SK-N-SH (cell line): ENCODE measurements at regions not wholly inside any gene's neighbourhood (a gene's known extent, or its start where the extent isn't known, plus 50 kb on each side); places are given as distances from the start of the nearest gene placed in this dataset.

Experiments used
- ELF1 ChIP-seq: IDR thresholded peaks from 2 replicates; pipeline ENCODE4 v1.4.0; 2012
- EP300 ChIP-seq, 2 experiments: IDR thresholded peaks; 2 replicates each; pipeline versions ENCODE4 v1.4.0 to v1.6.1; 2012; ENCODE audit warnings: borderline replicate concordance in 1 of 2, low read depth in 1 of 2, low read length in 1 of 2
- EZH2phosphoT487 ChIP-seq: fragments of 200-600 bp; sonication (generic); IDR thresholded peaks from 2 replicates; pipeline ENCODE4 v1.6.1; 2017; ENCODE audit warnings: low read depth, mixed run types, mild to moderate bottlenecking, antibody characterized with exemption, moderate library complexity, borderline replicate concordance
- FOXJ3 ChIP-seq: sonication (generic); formaldehyde crosslinking; IDR thresholded peaks from 2 replicates; pipeline ENCODE4 v1.5.1; 2020; ENCODE audit warnings: mild to moderate bottlenecking, missing genetic modification reagents
- GABPA ChIP-seq: IDR thresholded peaks from 2 replicates; pipeline ENCODE4 v1.4.0; 2012; ENCODE audit warnings: low read depth, mild to moderate bottlenecking
- POLR2AphosphoS5 ChIP-seq: IDR thresholded peaks from 2 replicates; pipeline ENCODE4 v1.6.1; 2012; ENCODE audit warnings: low read depth, low read length
- REST ChIP-seq: IDR thresholded peaks from 2 replicates; pipeline ENCODE4 v1.6.1; 2012; ENCODE audit warnings: mild to moderate bottlenecking, low read depth, low read length, moderate library complexity
- SMC3 ChIP-seq: IDR thresholded peaks from 2 replicates; pipeline ENCODE4 v1.6.1; 2012; ENCODE audit warnings: low read depth, low read length, improper control_type of control experiment
- TCF12 ChIP-seq: IDR thresholded peaks from 2 replicates; pipeline ENCODE4 v1.4.0; 2012
- USF2 ChIP-seq: fragments of 150-350 bp; IDR thresholded peaks from 2 replicates; pipeline ENCODE4 v1.6.1; 2017; ENCODE audit warnings: antibody characterized with exemption, low read length, low read depth, borderline replicate concordance
- TF ChIP-seq, protein P1 (sequence below): fragments of 200-600 bp; sonication (generic); IDR thresholded peaks from 2 replicates; pipeline ENCODE4 v1.6.1; 2017; ENCODE audit warnings: antibody characterized with exemption, mild to moderate bottlenecking, moderate library complexity
- TF ChIP-seq, protein P2 (sequence below): IDR thresholded peaks from 2 replicates; pipeline ENCODE4 v1.4.0; 2012; ENCODE audit warnings: low read depth

DNA sequence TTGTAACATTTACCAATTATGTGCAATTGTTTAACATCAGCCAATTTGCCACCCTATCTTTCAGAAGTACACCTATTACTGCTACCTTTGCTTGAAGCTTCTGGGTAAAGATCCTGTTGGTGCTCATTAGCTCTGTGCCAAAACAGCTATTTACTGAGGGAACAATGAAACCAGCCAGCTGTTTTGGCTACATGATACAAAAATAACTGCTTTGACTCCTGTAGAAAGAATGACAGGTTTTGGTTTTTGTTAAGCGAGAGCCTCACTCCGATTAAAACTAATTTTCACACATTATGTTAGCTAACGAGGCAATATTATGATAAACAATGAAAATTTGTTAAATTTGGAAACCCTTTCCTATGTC lies 907.0 kb downstream of the EPHA4 start:
- TF ChIP-seq, protein P1, sequence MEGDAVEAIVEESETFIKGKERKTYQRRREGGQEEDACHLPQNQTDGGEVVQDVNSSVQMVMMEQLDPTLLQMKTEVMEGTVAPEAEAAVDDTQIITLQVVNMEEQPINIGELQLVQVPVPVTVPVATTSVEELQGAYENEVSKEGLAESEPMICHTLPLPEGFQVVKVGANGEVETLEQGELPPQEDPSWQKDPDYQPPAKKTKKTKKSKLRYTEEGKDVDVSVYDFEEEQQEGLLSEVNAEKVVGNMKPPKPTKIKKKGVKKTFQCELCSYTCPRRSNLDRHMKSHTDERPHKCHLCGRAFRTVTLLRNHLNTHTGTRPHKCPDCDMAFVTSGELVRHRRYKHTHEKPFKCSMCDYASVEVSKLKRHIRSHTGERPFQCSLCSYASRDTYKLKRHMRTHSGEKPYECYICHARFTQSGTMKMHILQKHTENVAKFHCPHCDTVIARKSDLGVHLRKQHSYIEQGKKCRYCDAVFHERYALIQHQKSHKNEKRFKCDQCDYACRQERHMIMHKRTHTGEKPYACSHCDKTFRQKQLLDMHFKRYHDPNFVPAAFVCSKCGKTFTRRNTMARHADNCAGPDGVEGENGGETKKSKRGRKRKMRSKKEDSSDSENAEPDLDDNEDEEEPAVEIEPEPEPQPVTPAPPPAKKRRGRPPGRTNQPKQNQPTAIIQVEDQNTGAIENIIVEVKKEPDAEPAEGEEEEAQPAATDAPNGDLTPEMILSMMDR: no peak
- no peak for TF ChIP-seq SMC3
- TF ChIP-seq FOXJ3 (CRISPR knock-in tag): no peak
- no peak for TF ChIP-seq GABPA
- no peak for TF ChIP-seq EP300 (IDR thresholded peaks at IDR 0.05; ENCODE audit: borderline replicate concordance in 1 of 2, low read depth in 1 of 2, low read length in 1 of 2)
- no peak for TF ChIP-seq ELF1
- no peak for TF ChIP-seq EZH2phosphoT487
- TF ChIP-seq, protein P2, sequence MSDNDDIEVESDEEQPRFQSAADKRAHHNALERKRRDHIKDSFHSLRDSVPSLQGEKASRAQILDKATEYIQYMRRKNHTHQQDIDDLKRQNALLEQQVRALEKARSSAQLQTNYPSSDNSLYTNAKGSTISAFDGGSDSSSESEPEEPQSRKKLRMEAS: no peak
- TF ChIP-seq POLR2AphosphoS5: no peak
- no peak for TF ChIP-seq USF2
- no peak for TF ChIP-seq TCF12
- TF ChIP-seq REST: no peak
